PFSK-1 (cell line): ENCODE measurements at regions not wholly inside any gene's neighbourhood (a gene's known extent, or its start where the extent isn't known, plus 50 kb on each side); places are given as distances from the start of the nearest gene placed in this dataset.

Experiments used
- FOXP2 ChIP-seq: optimal IDR thresholded peaks from 2 replicates; pipeline ENCODE3; 2011; ENCODE audit warnings: borderline replicate concordance, control low read depth, inconsistent platforms; ENCODE audit not compliant: insufficient read depth; ENCODE audit errors: extremely low read length, extremely low read depth
- POLR2AphosphoS5 ChIP-seq: IDR thresholded peaks from 2 replicates; pipeline ENCODE4 v1.6.1; 2012; ENCODE audit warnings: low read depth, mild to moderate bottlenecking, control low read depth, low read length, moderate library complexity
- REST ChIP-seq, 2 experiments: IDR thresholded peaks; 2 replicates each; pipeline versions ENCODE4 v1.6.1 to v1.8.0; 2011 to 2012; ENCODE audit warnings: low read depth in 2 of 2, low read length in 2 of 2, control low read depth in 1 of 2, inconsistent platforms in 1 of 2, mild to moderate bottlenecking in 1 of 2, moderate library complexity in 1 of 2; ENCODE audit not compliant: insufficient read depth in 1 of 2
- SIN3A ChIP-seq: IDR thresholded peaks from 2 replicates; pipeline ENCODE4 v1.6.1; 2012; ENCODE audit warnings: mild to moderate bottlenecking, low read length, moderate library complexity, borderline replicate concordance; ENCODE audit not compliant: insufficient read depth
- TAF1 ChIP-seq: IDR thresholded peaks from 2 replicates; pipeline ENCODE4 v1.6.1; 2012; ENCODE audit warnings: low read length, control low read depth, borderline replicate concordance; ENCODE audit not compliant: insufficient read depth

- TF ChIP-seq SIN3A: no peak
- TF ChIP-seq FOXP2: no peak
- no peak for TF ChIP-seq TAF1
- TF ChIP-seq REST (IDR thresholded peaks at IDR 0.05; ENCODE audit: insufficient read depth in 1 of 2, low read depth in 2 of 2, low read length in 2 of 2): no peak
- no peak for TF ChIP-seq POLR2AphosphoS5
Observed at GRCh38 chr9:29211003-29211579, 1637.8 kb upstream of the C9orf72 start.

- TF ChIP-seq REST (IDR thresholded peaks at IDR 0.05; ENCODE audit: insufficient read depth in 1 of 2, low read depth in 2 of 2, low read length in 2 of 2) (no peak), TAF1 (no peak), POLR2AphosphoS5 (no peak), SIN3A (no peak), FOXP2 (no peak)
Observed at GRCh38 chr9:29211580-29212396, 1638.5 kb upstream of the C9orf72 start.

- TF ChIP-seq FOXP2 (no peak), TAF1 (no peak), POLR2AphosphoS5 (no peak)
Observed at GRCh38 chr9:29212397-29213387, 1639.4 kb upstream of the C9orf72 start.

- no peak for TF ChIP-seq REST (IDR thresholded peaks at IDR 0.05; ENCODE audit: insufficient read depth in 1 of 2, low read depth in 2 of 2, low read length in 2 of 2)
- no peak for TF ChIP-seq TAF1
- TF ChIP-seq FOXP2: no peak
- no peak for TF ChIP-seq SIN3A
- TF ChIP-seq POLR2AphosphoS5: no peak
Observed at GRCh38 chr9:29213417-29214153, 1640.3 kb upstream of the C9orf72 start, which contains the start of gene LINGO2. LINGO2 (minus strand) TSS chr9:29213601.
